KMS-11 (cell line): ENCODE measurements at regions not wholly inside any gene's neighbourhood (a gene's known extent, or its start where the extent isn't known, plus 50 kb on each side); places are given as distances from the start of the nearest gene placed in this dataset.

Experiments used
- H2AFZ ChIP-seq: fragments of 200-600 bp; sonication (generic); 2 replicates; pipeline ENCODE4 v1.6.1; 2016; ENCODE audit warnings: antibody characterized with exemption, mixed run types, low read depth
- H3K27ac ChIP-seq: fragments of 200-600 bp; sonication (generic); 2 replicates; pipeline ENCODE4 v1.6.1; 2016; ENCODE audit warnings: mild to moderate bottlenecking, mixed run types
- H3K27me3 ChIP-seq: fragments of 200-600 bp; sonication (generic); 2 replicates; pipeline ENCODE4 v1.6.1; 2017; ENCODE audit warnings: mild to moderate bottlenecking, low read depth, mixed run types, moderate library complexity; ENCODE audit not compliant: insufficient read depth
- H3K36me3 ChIP-seq: fragments of 200-600 bp; sonication (generic); 2 replicates; pipeline ENCODE4 v1.6.1; 2017; ENCODE audit warnings: mild to moderate bottlenecking, mixed run types; ENCODE audit not compliant: insufficient read depth
- H3K4me1 ChIP-seq: fragments of 200-600 bp; sonication (generic); 2 replicates; pipeline ENCODE4 v1.6.1; 2016; ENCODE audit warnings: mild to moderate bottlenecking, low read depth, mixed run types; ENCODE audit not compliant: poor library complexity, severe bottlenecking
- H3K4me2 ChIP-seq: fragments of 200-600 bp; sonication (generic); 2 replicates; pipeline ENCODE4 v1.7.0; 2016; ENCODE audit warnings: mild to moderate bottlenecking, mixed run types
- H3K4me3 ChIP-seq: fragments of 200-600 bp; sonication (generic); IDR thresholded peaks from 2 replicates; pipeline ENCODE4 v1.6.1; 2017; ENCODE audit warnings: low read depth, low read length, mixed read lengths; ENCODE audit not compliant: insufficient read depth
- H3K79me2 ChIP-seq: fragments of 200-600 bp; sonication (generic); 2 replicates; pipeline ENCODE4 v1.6.1; 2016; ENCODE audit warnings: low read depth, mixed run types; ENCODE audit not compliant: insufficient read depth
- H3K9ac ChIP-seq: fragments of 200-600 bp; sonication (generic); 2 replicates; pipeline ENCODE4 v1.6.1; 2016; ENCODE audit warnings: mild to moderate bottlenecking, mixed run types
- H4K20me1 ChIP-seq: fragments of 200-600 bp; sonication (generic); 2 replicates; pipeline ENCODE4 v1.6.1; 2016; ENCODE audit warnings: mild to moderate bottlenecking, mixed run types; ENCODE audit not compliant: insufficient read depth
- TF ChIP-seq, protein P1 (sequence below): fragments of 200-600 bp; sonication (generic); conservative IDR thresholded peaks from 2 replicates; pipeline ENCODE4 v1.6.1; 2017; ENCODE audit warnings: low read depth, mild to moderate bottlenecking, antibody characterized with exemption, low read length, moderate library complexity, mixed read lengths

DNA sequence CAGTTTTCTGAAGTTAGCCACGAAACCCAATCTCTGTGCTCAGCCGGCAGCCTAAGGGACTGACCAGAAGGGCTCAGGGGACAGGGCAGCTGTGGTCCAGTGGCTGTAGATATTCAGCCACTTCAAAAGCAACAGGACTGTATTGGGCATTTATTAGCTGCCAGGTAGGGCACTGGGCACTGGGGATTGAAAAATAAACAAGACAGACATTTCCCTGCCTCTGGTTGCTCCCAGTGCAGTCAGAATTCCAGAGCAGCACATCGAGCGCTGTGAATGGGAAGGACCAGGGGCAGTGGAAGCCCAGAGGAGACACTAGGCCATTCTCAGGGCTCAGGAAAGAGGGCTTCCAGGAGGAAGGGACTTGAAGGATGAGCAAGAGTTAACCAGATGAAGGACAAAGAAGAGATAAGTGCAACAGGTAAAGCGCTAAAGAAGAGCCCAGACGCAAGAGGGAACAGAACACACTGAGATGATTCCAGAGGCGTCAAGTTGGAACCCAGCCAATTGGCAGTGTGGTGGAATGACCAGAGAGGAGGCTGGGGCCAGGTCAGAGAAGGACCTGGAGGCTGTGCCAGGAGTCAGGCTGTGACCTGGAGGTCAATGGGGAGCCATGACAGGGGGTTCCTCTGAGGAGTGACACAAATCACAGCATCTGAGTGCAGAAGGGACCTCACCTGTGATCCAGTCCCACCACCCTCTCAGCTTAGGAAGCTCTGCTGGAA, 122.5 kb upstream of the ZNF618 start:
- TF ChIP-seq, protein P1, sequence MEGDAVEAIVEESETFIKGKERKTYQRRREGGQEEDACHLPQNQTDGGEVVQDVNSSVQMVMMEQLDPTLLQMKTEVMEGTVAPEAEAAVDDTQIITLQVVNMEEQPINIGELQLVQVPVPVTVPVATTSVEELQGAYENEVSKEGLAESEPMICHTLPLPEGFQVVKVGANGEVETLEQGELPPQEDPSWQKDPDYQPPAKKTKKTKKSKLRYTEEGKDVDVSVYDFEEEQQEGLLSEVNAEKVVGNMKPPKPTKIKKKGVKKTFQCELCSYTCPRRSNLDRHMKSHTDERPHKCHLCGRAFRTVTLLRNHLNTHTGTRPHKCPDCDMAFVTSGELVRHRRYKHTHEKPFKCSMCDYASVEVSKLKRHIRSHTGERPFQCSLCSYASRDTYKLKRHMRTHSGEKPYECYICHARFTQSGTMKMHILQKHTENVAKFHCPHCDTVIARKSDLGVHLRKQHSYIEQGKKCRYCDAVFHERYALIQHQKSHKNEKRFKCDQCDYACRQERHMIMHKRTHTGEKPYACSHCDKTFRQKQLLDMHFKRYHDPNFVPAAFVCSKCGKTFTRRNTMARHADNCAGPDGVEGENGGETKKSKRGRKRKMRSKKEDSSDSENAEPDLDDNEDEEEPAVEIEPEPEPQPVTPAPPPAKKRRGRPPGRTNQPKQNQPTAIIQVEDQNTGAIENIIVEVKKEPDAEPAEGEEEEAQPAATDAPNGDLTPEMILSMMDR: no peak
- no peaks in the 10 kb centered on the region for H3K36me3 ChIP-seq
- H3K27me3 ChIP-seq: no peaks in the 10 kb centered on the region
- no peaks in the 10 kb centered on the region for H4K20me1 ChIP-seq
- no peak overlapping the region for H3K4me3 ChIP-seq
- H3K4me2 ChIP-seq: no peak overlapping the region
- no peaks in the 10 kb centered on the region for H3K79me2 ChIP-seq
- H3K27ac ChIP-seq: no peak overlapping the region
- H3K9ac ChIP-seq: no peak overlapping the region
- no peaks in the 10 kb centered on the region for H3K4me1 ChIP-seq
- no peak overlapping the region for H2AFZ ChIP-seq

DNA sequence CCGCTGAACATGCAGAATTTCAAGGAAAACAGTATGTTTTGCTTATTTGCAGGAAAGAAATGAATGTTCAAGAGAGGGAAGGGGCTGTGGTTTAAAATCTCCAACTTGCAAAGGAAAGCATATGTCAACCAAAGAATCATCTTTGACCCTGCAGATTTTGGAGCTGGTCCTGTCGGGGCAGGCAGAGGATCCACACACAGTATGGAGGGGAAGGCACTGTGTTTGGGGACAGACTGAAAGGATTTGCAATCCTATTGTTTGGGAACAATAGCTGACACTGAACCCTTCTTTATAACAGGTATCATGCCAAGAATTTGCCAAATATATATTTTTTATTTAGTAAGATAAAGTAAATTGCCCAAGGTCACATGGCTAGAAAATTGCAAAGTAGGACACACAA, 121.4 kb upstream of the ZNF618 start:
- no peaks in the 10 kb centered on the region for H3K27me3 ChIP-seq
- H3K79me2 ChIP-seq: no peaks in the 10 kb centered on the region
- TF ChIP-seq, protein P1: no peak
- H3K9ac ChIP-seq: no peak overlapping the region
- H3K4me2 ChIP-seq: no peak overlapping the region
- H3K4me1 ChIP-seq: no peaks in the 10 kb centered on the region
- H2AFZ ChIP-seq: no peak overlapping the region
- H4K20me1 ChIP-seq: no peaks in the 10 kb centered on the region
- H3K27ac ChIP-seq: no peak overlapping the region
- no peak overlapping the region for H3K4me3 ChIP-seq
- H3K36me3 ChIP-seq: no peaks in the 10 kb centered on the region

DNA sequence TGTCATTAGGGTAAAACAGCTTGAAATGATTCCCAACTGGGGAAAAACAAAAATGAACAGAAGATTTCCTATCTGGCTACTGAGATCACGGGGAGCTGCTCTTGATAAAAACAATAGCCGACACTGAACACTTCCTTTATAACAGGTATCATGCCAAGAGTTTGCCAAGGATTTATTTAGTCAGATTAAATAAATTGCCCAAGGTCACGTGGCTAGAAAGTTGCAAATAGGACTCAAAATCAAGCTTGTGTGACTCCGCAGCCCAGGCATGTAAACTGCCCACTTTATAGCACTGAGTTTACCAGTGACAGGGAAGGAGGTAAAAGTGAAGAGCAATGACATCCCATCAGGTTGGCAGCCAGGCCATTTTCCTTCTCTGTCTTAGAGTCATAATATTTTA, 120.7 kb upstream of the ZNF618 start:
- H3K36me3 ChIP-seq: no peaks in the 10 kb centered on the region
- no peaks in the 10 kb centered on the region for H3K4me1 ChIP-seq
- no peak overlapping the region for H3K9ac ChIP-seq
- no peaks in the 10 kb centered on the region for H3K27me3 ChIP-seq
- H3K27ac ChIP-seq: no peak overlapping the region
- no peaks in the 10 kb centered on the region for H3K79me2 ChIP-seq
- TF ChIP-seq, protein P1: no peak
- no peak overlapping the region for H3K4me2 ChIP-seq
- H2AFZ ChIP-seq: no peak overlapping the region
- no peaks in the 10 kb centered on the region for H4K20me1 ChIP-seq
- no peak overlapping the region for H3K4me3 ChIP-seq

DNA sequence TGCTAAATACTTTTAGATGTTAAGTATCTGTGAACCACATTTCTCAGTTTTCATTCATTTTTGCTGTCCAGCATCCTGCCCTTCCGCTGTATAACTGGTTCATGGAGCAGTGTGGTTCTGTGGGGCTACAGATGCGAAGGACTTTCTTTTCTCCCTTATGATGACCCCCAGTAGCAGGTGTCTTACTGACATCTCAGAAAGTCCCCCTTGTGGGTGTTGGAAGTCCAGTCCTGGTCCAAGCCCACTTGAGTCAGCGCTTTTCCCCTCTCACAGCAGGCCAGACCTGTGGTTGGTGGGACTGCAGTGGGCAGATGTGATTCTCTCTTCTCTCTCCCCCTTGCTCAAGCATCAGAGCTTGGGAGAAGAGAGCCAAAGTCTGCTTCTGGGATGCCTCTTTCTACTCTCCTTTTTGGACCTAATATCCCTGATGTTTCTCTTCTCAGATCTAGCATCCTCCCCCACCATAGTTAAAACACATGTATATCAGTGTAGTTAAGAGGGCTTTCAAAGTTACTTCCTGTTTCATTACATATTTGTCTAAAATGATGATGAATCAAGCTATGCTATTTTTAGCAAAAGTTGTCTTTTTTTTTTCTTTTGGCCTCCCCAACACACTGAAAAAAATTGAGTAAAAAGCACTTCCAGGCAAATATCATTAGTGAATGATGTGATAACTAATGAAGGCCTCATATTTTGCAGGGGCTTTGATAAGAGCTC, 119.5 kb upstream of the ZNF618 start:
- Histone ChIP-seq H3K4me2 (no peak overlapping the region), H4K20me1 (no peaks in the 10 kb centered on the region), H2AFZ (no peak overlapping the region), H3K4me3 (no peak overlapping the region), H3K9ac (no peak overlapping the region), H3K36me3 (no peaks in the 10 kb centered on the region), H3K27me3 (no peaks in the 10 kb centered on the region), H3K27ac (no peak overlapping the region), H3K79me2 (no peaks in the 10 kb centered on the region), H3K4me1 (no peaks in the 10 kb centered on the region)
- TF ChIP-seq, protein P1: no peak
